ENCODE measurements at regions not wholly inside any gene's neighbourhood (a gene's known extent, or its start where the extent isn't known, plus 50 kb on each side); places are given as distances from the start of the nearest gene placed in this dataset.

DNA sequence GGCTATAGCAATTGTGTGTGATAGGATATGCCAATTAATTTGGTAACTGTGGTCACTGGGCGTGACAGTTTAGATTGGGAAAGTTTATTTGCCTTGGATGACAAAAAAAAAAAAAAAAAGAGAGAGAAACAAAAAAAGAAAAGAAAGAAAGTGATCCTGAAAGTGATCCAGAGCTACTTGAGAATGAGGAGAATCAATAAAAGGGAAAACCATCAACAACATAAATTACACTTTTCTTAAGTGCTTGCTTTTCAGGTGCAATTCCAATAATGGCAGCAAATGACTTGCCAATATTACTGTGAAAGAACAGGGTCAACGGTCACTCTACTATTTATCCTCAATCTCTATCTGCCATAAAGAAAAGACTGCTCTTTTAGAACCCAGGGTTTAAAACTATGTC is 191.8 kb upstream of the SEMA3C start:
- no peak for DNase-seq (ENCODE audit: low read depth)
- no peak overlapping the region for H3K4me3 ChIP-seq (ENCODE audit: control insufficient read depth, low read depth, low read length)
- no peak for TF ChIP-seq CTCF (IDR thresholded peaks at IDR 0.05; ENCODE audit: control insufficient read depth, insufficient read depth, low read depth, low read length, missing control alignments)

GRCh38 chr7:81098213-81098612 is 179.4 kb upstream of the SEMA3C start:
- H3K4me3 ChIP-seq (ENCODE audit: control insufficient read depth, low read depth, low read length): no peak overlapping the region
- TF ChIP-seq CTCF (IDR thresholded peaks at IDR 0.05; ENCODE audit: control insufficient read depth, insufficient read depth, low read depth, low read length, missing control alignments): no peak
- no peak for DNase-seq (ENCODE audit: low read depth)

- no peak for TF ChIP-seq CTCF (IDR thresholded peaks at IDR 0.05; ENCODE audit: control insufficient read depth, insufficient read depth, low read depth, low read length, missing control alignments)
- H3K4me3 ChIP-seq (ENCODE audit: control insufficient read depth, low read depth, low read length): no peak overlapping the region
- DNase-seq (ENCODE audit: low read depth): no peak
These were observed 176.1 kb upstream of the SEMA3C start for GRCh38 chr7:81094952-81095351.

GRCh38 chr7:81081616-81082015 is 162.8 kb upstream of the SEMA3C start:
- no peak for DNase-seq (ENCODE audit: low read depth)
- TF ChIP-seq CTCF (IDR thresholded peaks at IDR 0.05; ENCODE audit: control insufficient read depth, insufficient read depth, low read depth, low read length, missing control alignments): no peak
- H3K4me3 ChIP-seq (ENCODE audit: control insufficient read depth, low read depth, low read length): no peak overlapping the region

DNA sequence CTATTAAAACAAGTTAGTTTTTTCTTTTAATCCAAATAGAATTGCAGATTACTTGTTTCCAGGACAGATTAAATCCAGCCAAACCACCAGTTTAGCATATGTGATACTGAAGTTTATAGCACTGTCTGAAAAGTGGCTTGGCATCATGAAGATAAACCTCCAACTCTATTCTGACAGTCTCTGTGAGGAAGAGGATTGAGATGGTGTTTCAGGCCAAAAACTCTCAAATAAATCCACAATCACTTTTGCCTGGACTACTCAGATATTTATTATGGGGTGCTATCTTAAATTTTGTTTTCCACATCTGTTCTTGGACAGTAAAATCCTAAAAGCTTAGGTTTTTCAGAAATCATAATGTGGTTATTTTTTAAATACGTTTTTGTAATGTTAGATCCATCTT is 161.7 kb upstream of the SEMA3C start:
- TF ChIP-seq CTCF (IDR thresholded peaks at IDR 0.05; ENCODE audit: control insufficient read depth, insufficient read depth, low read depth, low read length, missing control alignments): no peak
- DNase-seq (ENCODE audit: low read depth): no peak
- no peak overlapping the region for H3K4me3 ChIP-seq (ENCODE audit: control insufficient read depth, low read depth, low read length)

DNA sequence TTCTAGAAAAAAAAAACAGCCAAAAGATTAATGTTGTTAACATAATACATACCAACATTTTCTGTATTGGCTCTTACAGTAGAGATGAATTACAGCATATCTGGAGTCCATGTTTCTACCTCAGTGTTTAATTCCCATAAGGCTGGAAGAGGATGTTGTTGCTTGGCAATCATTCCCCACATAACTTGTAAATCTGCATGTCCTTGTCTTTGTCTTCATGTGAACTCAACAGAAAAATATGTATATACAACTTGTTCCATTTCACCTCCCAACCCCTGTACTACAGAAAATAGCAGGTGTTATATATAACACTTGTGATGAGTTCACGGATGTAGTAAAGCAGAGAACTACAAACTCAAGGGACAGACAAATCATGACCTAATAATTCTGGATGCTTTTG is 160.9 kb upstream of the SEMA3C start:
- TF ChIP-seq CTCF (IDR thresholded peaks at IDR 0.05; ENCODE audit: control insufficient read depth, insufficient read depth, low read depth, low read length, missing control alignments): no peak
- no peak for DNase-seq (ENCODE audit: low read depth)
- H3K4me3 ChIP-seq (ENCODE audit: control insufficient read depth, low read depth, low read length): no peak overlapping the region

- no peak for DNase-seq (ENCODE audit: low read depth)
- TF ChIP-seq CTCF (IDR thresholded peaks at IDR 0.05; ENCODE audit: control insufficient read depth, insufficient read depth, low read depth, low read length, missing control alignments): no peak
These were observed 156.3 kb upstream of the SEMA3C start for GRCh38 chr7:81075150-81075549.

More at GRCh38 chr7:81075150-81075549, 156.3 kb upstream of the SEMA3C start:
- H3K4me3 ChIP-seq (ENCODE audit: control insufficient read depth, low read depth, low read length): no peak overlapping the region
